ENCODE measurements at regions not wholly inside any gene's neighbourhood (a gene's known extent, or its start where the extent isn't known, plus 50 kb on each side); places are given as distances from the start of the nearest gene placed in this dataset.
"Not testable (repeated sequence)": the region's sequence is repeated elsewhere in the genome, so short reads cannot be mapped to it uniquely, and the experiment has no call there.

DNA sequence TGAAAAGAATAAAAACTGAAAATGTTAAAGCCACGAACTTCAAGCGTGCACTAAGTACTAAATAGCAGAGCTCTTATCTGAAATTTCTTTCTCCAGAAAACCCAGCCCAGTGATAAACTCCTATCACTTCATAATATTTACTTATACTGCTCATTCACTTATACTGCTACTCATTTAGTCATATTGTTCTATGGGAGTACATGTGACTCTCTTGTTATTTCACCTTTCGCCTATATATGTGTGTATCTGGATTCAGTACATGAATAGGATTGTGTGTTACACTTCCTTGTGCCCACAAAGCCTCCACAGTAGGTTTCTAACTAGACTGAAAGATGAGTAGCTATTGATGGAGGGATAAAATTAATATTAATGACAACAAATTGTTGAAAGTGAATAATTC is 526.8 kb upstream of the GRAMD2B start:
- no peak for DNase-seq (ENCODE audit: extremely low read depth, low read depth)
- TF ChIP-seq, protein P1, sequence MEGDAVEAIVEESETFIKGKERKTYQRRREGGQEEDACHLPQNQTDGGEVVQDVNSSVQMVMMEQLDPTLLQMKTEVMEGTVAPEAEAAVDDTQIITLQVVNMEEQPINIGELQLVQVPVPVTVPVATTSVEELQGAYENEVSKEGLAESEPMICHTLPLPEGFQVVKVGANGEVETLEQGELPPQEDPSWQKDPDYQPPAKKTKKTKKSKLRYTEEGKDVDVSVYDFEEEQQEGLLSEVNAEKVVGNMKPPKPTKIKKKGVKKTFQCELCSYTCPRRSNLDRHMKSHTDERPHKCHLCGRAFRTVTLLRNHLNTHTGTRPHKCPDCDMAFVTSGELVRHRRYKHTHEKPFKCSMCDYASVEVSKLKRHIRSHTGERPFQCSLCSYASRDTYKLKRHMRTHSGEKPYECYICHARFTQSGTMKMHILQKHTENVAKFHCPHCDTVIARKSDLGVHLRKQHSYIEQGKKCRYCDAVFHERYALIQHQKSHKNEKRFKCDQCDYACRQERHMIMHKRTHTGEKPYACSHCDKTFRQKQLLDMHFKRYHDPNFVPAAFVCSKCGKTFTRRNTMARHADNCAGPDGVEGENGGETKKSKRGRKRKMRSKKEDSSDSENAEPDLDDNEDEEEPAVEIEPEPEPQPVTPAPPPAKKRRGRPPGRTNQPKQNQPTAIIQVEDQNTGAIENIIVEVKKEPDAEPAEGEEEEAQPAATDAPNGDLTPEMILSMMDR (IDR thresholded peaks at IDR 0.05; ENCODE audit: low read depth, low read length, missing control alignments): no peak
- no peak overlapping the region for H3K4me3 ChIP-seq (replicated peaks; ENCODE audit: low read depth, low read length)

- TF ChIP-seq, protein P1 (IDR thresholded peaks at IDR 0.05; ENCODE audit: low read depth, low read length, missing control alignments): no peak
- H3K4me3 ChIP-seq (replicated peaks; ENCODE audit: low read depth, low read length): no peak overlapping the region
- no peak for DNase-seq (ENCODE audit: extremely low read depth, low read depth)
Observed at GRCh38 chr5:125897089-125897488, 526.1 kb upstream of the GRAMD2B start.

DNA sequence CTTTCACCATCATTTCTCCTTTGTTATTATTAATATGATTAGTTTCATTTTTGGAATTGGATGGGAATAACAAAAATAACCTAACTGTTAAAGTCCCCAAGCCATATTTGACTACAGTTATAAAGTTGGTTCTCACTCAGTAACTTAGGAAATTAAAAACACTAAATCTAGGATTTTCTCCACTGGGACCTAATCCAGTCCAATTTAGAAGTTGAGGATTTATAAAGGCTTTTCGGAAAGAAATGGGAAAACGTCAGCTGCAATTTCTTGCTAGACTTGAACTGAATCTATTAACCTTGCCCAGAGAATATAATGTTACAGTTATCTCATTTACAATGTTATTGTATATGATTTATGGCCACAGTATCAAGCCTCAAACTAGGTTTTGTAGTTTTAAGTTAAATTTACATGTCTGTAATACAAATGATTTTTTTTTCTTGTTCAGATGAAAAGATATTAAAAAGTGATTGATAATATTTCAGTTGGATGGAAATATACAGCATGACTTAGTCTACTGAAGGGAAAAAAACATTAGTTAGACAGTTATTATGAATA is 524.3 kb upstream of the GRAMD2B start:
- TF ChIP-seq, protein P1 (IDR thresholded peaks at IDR 0.05; ENCODE audit: low read depth, low read length, missing control alignments): no peak
- no peak overlapping the region for H3K4me3 ChIP-seq (replicated peaks; ENCODE audit: low read depth, low read length)
- DNase-seq (ENCODE audit: extremely low read depth, low read depth): no peak

- no peak for DNase-seq (ENCODE audit: extremely low read depth, low read depth)
- TF ChIP-seq, protein P1 (IDR thresholded peaks at IDR 0.05; ENCODE audit: low read depth, low read length, missing control alignments): no peak
Observed at GRCh38 chr5:125912028-125912427, 511.2 kb upstream of the GRAMD2B start.

DNA sequence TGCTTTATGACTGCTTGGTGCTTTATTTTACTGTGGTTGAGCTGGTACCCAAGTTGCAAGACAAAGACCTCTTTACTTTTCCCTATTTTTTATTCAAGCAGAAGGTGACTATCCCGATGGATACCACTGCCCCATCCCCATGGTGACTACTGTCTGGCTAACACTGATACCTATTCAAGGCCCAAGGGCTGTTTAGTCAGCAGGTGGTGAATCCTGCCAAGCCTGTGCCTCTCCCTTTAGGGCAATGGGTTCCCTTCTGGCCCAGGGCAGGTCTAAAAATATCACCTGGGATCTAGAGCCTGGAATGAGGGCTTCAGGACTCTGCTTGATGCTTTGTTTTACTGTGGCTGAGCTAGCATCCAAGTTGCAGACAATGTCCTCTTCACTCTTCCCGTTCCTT is 510.0 kb upstream of the GRAMD2B start:
- no peak for DNase-seq (ENCODE audit: extremely low read depth, low read depth)
- TF ChIP-seq, protein P1 (IDR thresholded peaks at IDR 0.05; ENCODE audit: low read depth, low read length, missing control alignments): no peak
- no peak overlapping the region for H3K4me3 ChIP-seq (replicated peaks; ENCODE audit: low read depth, low read length)

More at GRCh38 chr5:125912028-125912427, 511.2 kb upstream of the GRAMD2B start:
- H3K4me3 ChIP-seq (replicated peaks; ENCODE audit: low read depth, low read length): no peak overlapping the region

DNA sequence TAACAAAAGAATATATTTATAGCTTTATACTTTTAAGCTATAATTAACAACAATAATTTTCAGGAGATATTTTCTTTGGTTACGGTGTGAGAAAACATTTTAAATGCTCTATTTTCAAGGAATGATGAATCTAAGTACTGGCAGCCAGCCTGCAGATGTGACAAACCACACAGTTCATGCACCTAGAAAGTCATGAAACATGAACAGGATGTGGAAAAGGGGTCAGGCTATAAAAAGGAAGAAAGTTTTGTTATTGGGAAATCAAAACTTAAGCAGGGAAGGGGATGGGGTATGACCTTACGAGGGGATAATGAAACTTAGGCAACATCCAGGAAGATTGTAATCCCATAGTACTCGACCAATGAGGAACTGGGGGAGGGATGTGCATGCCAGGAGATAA is 508.7 kb upstream of the GRAMD2B start:
- TF ChIP-seq, protein P1 (IDR thresholded peaks at IDR 0.05; ENCODE audit: low read depth, low read length, missing control alignments): no peak
- no peak overlapping the region for H3K4me3 ChIP-seq (replicated peaks; ENCODE audit: low read depth, low read length)
- no peak for DNase-seq (ENCODE audit: extremely low read depth, low read depth)

DNA sequence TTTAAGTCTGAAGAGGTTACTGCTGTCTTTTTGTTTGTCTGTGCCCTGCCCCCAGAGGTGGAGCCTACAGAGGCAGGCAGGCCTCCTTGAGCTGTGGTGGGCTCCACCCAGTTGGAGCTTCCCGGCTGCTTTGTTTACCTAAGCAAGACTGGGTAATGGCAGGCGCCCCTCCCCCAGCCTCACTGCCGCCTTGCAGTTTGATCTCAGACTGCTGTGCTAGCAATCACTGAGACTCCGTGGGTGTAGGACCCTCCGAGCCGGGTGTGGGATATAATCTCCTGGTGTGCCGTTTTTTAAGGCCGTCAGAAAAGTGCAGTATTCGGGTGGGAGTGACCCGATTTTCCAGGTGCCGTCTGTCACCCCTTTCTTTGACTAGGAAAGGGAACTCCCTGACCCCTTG is 499.3 kb upstream of the GRAMD2B start:
- H3K4me3 ChIP-seq (replicated peaks; ENCODE audit: low read depth, low read length); DNase-seq (ENCODE audit: extremely low read depth, low read depth): not testable (repeated sequence)
